ENCODE measurements at regions not wholly inside any gene's neighbourhood (a gene's known extent, or its start where the extent isn't known, plus 50 kb on each side); places are given as distances from the start of the nearest gene placed in this dataset.
"Not testable (repeated sequence)": the region's sequence is repeated elsewhere in the genome, so short reads cannot be mapped to it uniquely, and the experiment has no call there.

GRCh38 chr3:164360738-164361406 is 717.4 kb downstream of the SI start:
- POLR2A ChIA-PET: no interaction called here
- no peak overlapping the region for H3K27ac Mint-ChIP-seq

GRCh38 chr3:164360078-164360578 is 718.2 kb downstream of the SI start:
- POLR2A ChIA-PET: no interaction called here
- DNase-seq: no peak
- no peak overlapping the region for H3K4me3 Mint-ChIP-seq
- CTCF ChIA-PET: no interaction called here
- H3K27me3 Mint-ChIP-seq: no peaks in the 10 kb centered on the region
- no peaks in the 10 kb centered on the region for H3K4me1 Mint-ChIP-seq
- no peak overlapping the region for H3K27ac Mint-ChIP-seq
- peaks cover 4% of the 10 kb centered on the region for H3K9me3 Mint-ChIP-seq
- H3K36me3 Mint-ChIP-seq (ENCODE audit: low read depth): no peaks in the 10 kb centered on the region

More at GRCh38 chr3:164360738-164361406, 717.4 kb downstream of the SI start:
- H3K9me3 Mint-ChIP-seq: peaks cover 4% of the 10 kb centered on the region
- no peak overlapping the region for H3K4me3 Mint-ChIP-seq
- no peaks in the 10 kb centered on the region for H3K36me3 Mint-ChIP-seq (ENCODE audit: low read depth)
- DNase-seq: no peak
- no peaks in the 10 kb centered on the region for H3K27me3 Mint-ChIP-seq
- CTCF ChIA-PET: no interaction called here
- no peaks in the 10 kb centered on the region for H3K4me1 Mint-ChIP-seq

- H3K27me3 Mint-ChIP-seq: no peaks in the 10 kb centered on the region
- DNase-seq: no peak
- no peaks in the 10 kb centered on the region for H3K4me1 Mint-ChIP-seq
- H3K27ac Mint-ChIP-seq: no peak overlapping the region
- no peaks in the 10 kb centered on the region for H3K9me3 Mint-ChIP-seq
- no peaks in the 10 kb centered on the region for H3K36me3 Mint-ChIP-seq (ENCODE audit: low read depth)
- CTCF ChIA-PET: no interaction called here
- no peak overlapping the region for H3K4me3 Mint-ChIP-seq
- POLR2A ChIA-PET: no interaction called here
Observed at GRCh38 chr3:164352991-164353390, 725.3 kb downstream of the SI start.

- no peak overlapping the region for H3K27ac Mint-ChIP-seq
- POLR2A ChIA-PET: no interaction called here
- peaks cover 2% of the 10 kb centered on the region for H3K9me3 Mint-ChIP-seq
- no peaks in the 10 kb centered on the region for H3K36me3 Mint-ChIP-seq (ENCODE audit: low read depth)
- H3K27me3 Mint-ChIP-seq: no peaks in the 10 kb centered on the region
- CTCF ChIA-PET: no interaction called here
- no peaks in the 10 kb centered on the region for H3K4me1 Mint-ChIP-seq
- no peak overlapping the region for H3K4me3 Mint-ChIP-seq
- DNase-seq: no peak
Observed at GRCh38 chr3:164351131-164351530, 727.2 kb downstream of the SI start.

DNA sequence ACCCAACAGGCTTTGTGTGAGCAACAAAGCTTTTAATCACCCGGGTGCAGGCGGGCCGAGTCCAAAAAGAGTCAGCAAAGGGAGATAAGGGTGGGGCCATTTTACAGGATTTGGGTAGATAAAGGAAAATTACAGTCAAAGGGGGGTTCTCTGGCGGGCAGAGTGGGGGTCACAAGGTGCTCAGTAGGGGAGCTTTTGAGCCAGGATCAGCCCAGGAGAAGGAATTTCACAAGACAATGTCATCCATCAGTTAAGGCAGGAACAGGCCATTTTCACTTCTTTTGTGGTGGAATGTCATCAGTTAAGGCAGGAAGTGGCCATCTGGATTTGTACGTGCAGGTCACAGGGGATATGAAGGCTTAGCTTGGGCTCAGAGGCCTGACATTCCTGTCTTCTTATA is 736.1 kb downstream of the SI start:
- CTCF ChIA-PET; POLR2A ChIA-PET; H3K27me3 Mint-ChIP-seq; DNase-seq; H3K4me1 Mint-ChIP-seq; H3K36me3 Mint-ChIP-seq (ENCODE audit: low read depth); H3K4me3 Mint-ChIP-seq; H3K27ac Mint-ChIP-seq: not testable (repeated sequence)
- peaks cover 21% of the 10 kb centered on the region for H3K9me3 Mint-ChIP-seq

GRCh38 chr3:164341086-164341485 is 737.2 kb downstream of the SI start:
- H3K36me3 Mint-ChIP-seq (ENCODE audit: low read depth): no peaks in the 10 kb centered on the region
- no peak overlapping the region for H3K4me3 Mint-ChIP-seq
- H3K27ac Mint-ChIP-seq: no peak overlapping the region
- CTCF ChIA-PET: no interaction called here
- peaks cover 22% of the 10 kb centered on the region for H3K9me3 Mint-ChIP-seq
- no peaks in the 10 kb centered on the region for H3K4me1 Mint-ChIP-seq
- POLR2A ChIA-PET: no interaction called here
- DNase-seq: no peak
- H3K27me3 Mint-ChIP-seq: no peaks in the 10 kb centered on the region

- H3K4me1 Mint-ChIP-seq: no peaks in the 10 kb centered on the region
- CTCF ChIA-PET: no interaction called here
- no peak overlapping the region for H3K4me3 Mint-ChIP-seq
- DNase-seq: no peak
- H3K9me3 Mint-ChIP-seq: peaks cover 22% of the 10 kb centered on the region
- no peaks in the 10 kb centered on the region for H3K27me3 Mint-ChIP-seq
- H3K27ac Mint-ChIP-seq: no peak overlapping the region
- POLR2A ChIA-PET: no interaction called here
- H3K36me3 Mint-ChIP-seq (ENCODE audit: low read depth): no peaks in the 10 kb centered on the region
Observed at GRCh38 chr3:164340273-164340672, 738.0 kb downstream of the SI start.

GRCh38 chr3:164332831-164333802 is 745.2 kb downstream of the SI start:
- H3K4me1 Mint-ChIP-seq: no peaks in the 10 kb centered on the region
- CTCF ChIA-PET: no interaction called here
- DNase-seq: no peak
- no peaks in the 10 kb centered on the region for H3K36me3 Mint-ChIP-seq (ENCODE audit: low read depth)
- H3K4me3 Mint-ChIP-seq: no peak overlapping the region
- POLR2A ChIA-PET: no interaction called here
- peaks cover 7% of the 10 kb centered on the region for H3K9me3 Mint-ChIP-seq
- H3K27ac Mint-ChIP-seq: no peak overlapping the region
- H3K27me3 Mint-ChIP-seq: no peaks in the 10 kb centered on the region

DNA sequence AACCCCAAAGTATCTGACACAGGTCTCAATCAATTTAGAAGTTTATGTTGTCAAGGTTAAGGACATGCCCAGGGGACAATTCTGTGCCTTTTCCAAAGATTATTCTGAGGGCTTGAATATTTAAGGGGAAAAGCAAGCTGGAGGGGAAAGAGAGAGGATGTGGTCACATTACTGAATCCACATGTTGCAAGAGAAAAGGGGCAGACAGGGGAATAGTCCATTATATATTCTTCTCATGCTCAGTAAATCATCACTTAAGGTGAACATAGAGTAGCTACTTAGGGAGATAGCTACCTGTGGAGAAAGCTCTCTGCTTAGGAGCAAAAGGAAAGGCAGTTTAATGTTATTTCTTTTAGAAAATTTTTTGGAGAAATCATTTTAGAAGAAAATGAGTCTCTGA is 751.6 kb downstream of the SI start:
- no peak for DNase-seq
- CTCF ChIA-PET: no interaction called here
- H3K27ac Mint-ChIP-seq: no peak overlapping the region
- no peaks in the 10 kb centered on the region for H3K27me3 Mint-ChIP-seq
- peaks cover 2% of the 10 kb centered on the region for H3K9me3 Mint-ChIP-seq
- H3K4me1 Mint-ChIP-seq: no peaks in the 10 kb centered on the region
- no peak overlapping the region for H3K4me3 Mint-ChIP-seq
- POLR2A ChIA-PET: no interaction called here
- no peaks in the 10 kb centered on the region for H3K36me3 Mint-ChIP-seq (ENCODE audit: low read depth)

- Mint-ChIP-seq H3K4me3 (no peak overlapping the region), H3K27me3 (no peaks in the 10 kb centered on the region), H3K9me3 (no peaks in the 10 kb centered on the region), H3K4me1 (no peaks in the 10 kb centered on the region), H3K27ac (no peak overlapping the region), H3K36me3 (ENCODE audit: low read depth) (no peaks in the 10 kb centered on the region)
- POLR2A ChIA-PET: no interaction called here
- no peak for DNase-seq
- CTCF ChIA-PET: no interaction called here
Observed at GRCh38 chr3:164320962-164321361, 757.3 kb downstream of the SI start.

DNA sequence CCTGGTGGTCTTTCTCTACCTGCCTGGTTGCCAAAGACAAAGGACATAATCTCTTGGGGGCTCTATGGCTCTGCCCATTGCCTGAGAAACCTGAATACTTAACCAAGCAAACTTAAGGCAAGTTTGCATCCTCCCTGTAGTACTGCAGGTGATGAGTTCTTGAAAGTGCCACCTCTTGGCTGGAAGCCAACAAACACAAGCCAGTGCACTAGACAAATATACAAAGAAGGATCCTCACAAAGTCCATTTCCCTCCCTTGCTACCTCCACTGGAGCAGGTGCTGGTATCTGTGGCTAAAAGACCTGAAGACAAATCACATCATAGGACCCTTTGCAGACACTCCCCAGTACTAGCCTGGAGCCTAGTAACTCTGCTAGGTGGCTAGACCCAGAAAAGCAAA is 772.3 kb downstream of the SI start:
- H3K27me3 Mint-ChIP-seq: no peaks in the 10 kb centered on the region
- H3K4me1 Mint-ChIP-seq: no peaks in the 10 kb centered on the region
- H3K36me3 Mint-ChIP-seq (ENCODE audit: low read depth): no peaks in the 10 kb centered on the region
- DNase-seq: no peak
- H3K9me3 Mint-ChIP-seq: peaks cover 8% of the 10 kb centered on the region
- ChIA-PET CTCF (no interaction called here), POLR2A (no interaction called here)
- no peak overlapping the region for H3K27ac Mint-ChIP-seq
- no peak overlapping the region for H3K4me3 Mint-ChIP-seq

DNA sequence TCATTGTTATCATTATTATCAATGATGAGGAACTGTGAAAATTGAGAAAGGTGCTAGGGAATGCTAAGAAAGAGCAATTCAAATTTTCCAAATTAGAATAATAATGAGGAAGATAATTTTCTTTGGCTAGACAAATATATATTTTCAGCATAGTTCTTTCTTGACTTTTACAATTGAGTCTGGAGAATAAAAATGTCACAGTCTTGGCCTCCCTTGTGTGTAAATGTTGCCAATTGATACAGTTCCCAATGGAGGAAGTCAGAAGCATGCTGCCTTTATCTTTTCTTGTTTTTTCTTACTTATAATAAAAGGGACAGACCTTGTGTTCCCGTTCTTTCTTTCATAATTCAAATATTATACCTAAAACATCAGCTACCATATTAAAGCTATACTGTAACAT is 774.4 kb downstream of the SI start:
- ChIA-PET POLR2A (no interaction called here), CTCF (no interaction called here)
- DNase-seq: no peak
- Mint-ChIP-seq H3K4me1 (no peaks in the 10 kb centered on the region), H3K27ac (no peak overlapping the region), H3K9me3 (no peaks in the 10 kb centered on the region), H3K27me3 (no peaks in the 10 kb centered on the region), H3K4me3 (no peak overlapping the region), H3K36me3 (ENCODE audit: low read depth) (no peaks in the 10 kb centered on the region)

DNA sequence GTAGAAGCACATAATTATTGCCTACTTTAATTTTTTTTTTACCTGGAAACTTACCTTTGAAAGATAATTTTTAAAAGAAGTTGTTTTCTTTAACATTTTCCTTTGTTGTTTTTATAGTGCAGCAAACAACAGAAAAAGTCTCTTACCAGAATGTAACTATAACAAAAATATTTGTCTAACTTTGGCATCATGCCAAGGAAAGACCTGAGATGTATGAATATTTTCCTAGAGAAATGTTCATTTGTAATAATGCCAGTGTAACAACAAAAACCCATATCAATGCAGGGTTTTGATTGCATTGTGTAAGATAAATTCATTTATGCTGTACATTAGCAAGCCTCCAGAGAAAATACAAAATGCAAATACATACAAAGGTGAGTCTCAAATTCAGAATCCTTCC is 775.7 kb downstream of the SI start:
- no peak overlapping the region for H3K4me3 Mint-ChIP-seq
- H3K4me1 Mint-ChIP-seq: no peaks in the 10 kb centered on the region
- H3K9me3 Mint-ChIP-seq: no peaks in the 10 kb centered on the region
- H3K36me3 Mint-ChIP-seq (ENCODE audit: low read depth): no peaks in the 10 kb centered on the region
- H3K27ac Mint-ChIP-seq: no peak overlapping the region
- no peaks in the 10 kb centered on the region for H3K27me3 Mint-ChIP-seq
- CTCF ChIA-PET: no interaction called here
- no peak for DNase-seq
- POLR2A ChIA-PET: no interaction called here

- H3K9me3 Mint-ChIP-seq; POLR2A ChIA-PET; H3K36me3 Mint-ChIP-seq (ENCODE audit: low read depth); H3K27ac Mint-ChIP-seq; DNase-seq; H3K27me3 Mint-ChIP-seq; CTCF ChIA-PET; H3K4me1 Mint-ChIP-seq; H3K4me3 Mint-ChIP-seq: not testable (repeated sequence)
Observed at GRCh38 chr3:164291486-164291885, 786.8 kb downstream of the SI start.
